ENCODE measurements at regions not wholly inside any gene's neighbourhood (a gene's known extent, or its start where the extent isn't known, plus 50 kb on each side); places are given as distances from the start of the nearest gene placed in this dataset.

DNA sequence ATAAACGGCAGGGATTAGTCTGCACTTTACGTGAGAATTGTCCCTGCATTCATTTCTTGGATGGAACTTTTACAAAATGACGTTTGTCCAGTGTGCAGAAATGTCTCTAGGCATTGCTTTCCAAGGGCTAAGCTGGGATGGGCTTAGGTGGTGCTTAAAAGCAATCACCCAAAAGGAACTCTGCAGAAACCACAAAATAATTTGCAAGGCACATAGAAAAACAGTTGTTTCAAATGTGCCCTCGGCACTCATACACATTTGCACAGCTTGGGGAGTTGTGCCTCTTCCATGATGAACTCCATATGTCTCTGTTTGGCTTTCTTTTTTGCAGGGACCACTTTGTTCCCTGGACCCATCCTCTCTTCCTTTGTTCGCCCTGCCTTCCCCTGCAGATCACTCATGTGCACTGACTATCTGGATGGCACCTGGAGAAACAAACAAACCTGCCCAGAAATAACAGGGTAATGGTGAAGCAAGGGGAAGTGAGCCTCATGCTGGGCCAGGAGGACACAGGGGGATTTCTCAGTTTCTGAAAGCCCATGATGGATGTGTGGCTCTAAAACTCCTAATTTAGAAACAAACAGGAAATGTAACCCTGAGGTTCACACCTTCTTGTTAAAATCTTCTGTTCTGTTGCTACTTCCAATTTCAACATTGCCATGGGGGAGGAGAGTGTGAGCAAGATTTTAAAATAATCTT is 150.2 kb downstream of the SNX19 start:
- intact Hi-C loops (cut with DNase I; ENCODE audit: low total_unique reads), result no loop called here
- H3K4me3 ChIP-seq (ENCODE audit: low read depth, poor library complexity, severe bottlenecking), result no peak overlapping the region
- DNase-seq (ENCODE audit: low spot score in 2 of 2), result no peak
- TF ChIP-seq CTCF (IDR thresholded peaks at IDR 0.05) (no peak), POLR2A (IDR thresholded peaks at IDR 0.05) (no peak)
- 43 to 63% methylated on average over 5 of the region's 5 CpGs for WGBS, 2 donors

DNA sequence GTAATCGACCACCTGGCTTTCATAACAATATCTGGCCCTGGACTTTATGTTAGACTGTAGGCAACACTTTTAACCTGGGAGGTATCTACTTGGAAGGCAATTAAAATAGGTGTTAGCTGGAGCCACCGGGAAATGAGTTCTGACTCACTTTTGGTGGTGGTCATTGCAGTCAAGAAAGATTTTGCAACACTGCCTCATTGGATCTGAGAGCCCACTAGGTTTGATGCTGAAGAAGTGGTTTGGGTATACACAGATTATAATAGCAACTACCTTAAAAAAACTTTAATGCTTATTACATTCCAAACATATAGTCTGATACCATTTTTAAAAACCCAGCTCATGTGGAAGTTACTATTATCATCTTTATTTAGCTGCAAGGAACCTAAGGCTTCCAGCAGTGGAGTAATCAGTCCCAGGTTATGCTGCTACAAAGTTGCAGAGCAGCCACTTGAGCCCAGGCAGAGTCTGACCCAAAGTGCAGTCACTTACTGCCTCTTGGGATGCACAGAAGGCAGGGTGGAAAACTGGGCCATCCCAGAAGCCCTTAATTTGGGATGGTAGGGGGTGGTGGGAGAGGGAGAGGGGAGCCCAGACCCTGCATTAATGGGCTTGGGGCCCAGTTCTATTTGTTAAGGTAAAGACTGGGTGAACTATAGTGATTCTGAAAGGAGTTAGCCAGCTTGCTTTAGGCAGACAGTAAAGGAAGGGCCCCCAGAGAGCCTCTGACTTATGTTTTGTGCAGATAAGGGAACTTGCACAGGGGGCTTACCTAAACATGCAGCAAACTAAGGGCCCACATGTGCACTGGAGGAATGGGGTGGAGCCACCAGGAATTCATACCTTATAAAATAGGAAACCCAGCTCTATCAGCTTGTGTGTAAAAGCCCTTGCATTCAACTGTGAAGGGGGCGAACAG is 149.4 kb downstream of the SNX19 start:
- WGBS, 2 donors, result 69 to 70% methylated on average over 3 of the region's 3 CpGs
- intact Hi-C loops (cut with DNase I; ENCODE audit: low total_unique reads), result no loop called here
- no peak for TF ChIP-seq POLR2A (IDR thresholded peaks at IDR 0.05)
- no peak for DNase-seq (ENCODE audit: low spot score in 2 of 2)
- no peak overlapping the region for H3K4me3 ChIP-seq (ENCODE audit: low read depth, poor library complexity, severe bottlenecking)

DNA sequence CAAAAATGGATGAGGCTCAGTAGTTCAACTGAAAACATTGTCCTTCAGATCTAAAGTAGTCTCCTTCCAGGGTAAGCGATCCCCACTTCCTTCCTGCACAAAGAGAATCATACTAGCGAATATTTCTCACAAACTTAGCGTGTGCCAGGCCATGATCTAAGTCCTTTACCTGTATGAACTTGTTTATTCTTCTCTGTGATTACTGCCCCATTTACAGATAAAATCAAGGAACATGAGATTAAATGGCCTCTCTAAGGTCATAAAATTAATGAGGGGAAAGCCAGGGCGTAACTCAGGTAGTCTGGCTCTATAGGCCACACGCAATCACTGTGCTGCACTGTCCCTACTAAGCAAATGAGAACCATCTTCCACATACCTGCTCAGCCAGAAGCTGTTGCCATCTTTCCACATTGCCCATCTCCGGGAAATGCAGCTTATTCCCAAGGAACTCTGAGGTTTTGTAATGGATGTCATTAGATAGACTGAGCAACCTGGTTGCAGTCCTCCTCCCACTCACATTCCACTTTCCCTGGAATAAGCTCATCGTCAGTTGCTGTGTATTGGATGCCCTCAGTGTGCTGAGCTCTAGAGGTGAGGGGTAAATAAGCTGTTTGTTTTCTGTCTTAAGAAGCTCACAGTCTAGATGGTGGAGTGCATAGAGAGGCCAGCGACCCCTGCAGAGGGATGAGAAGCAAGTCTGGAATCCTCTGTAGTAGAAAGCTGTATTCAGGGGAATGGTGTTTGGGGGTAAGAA is 146.3 kb downstream of the SNX19 start:
- 66 to 72% methylated on average over 8 of the region's 8 CpGs for WGBS, 2 donors
- intact Hi-C loops (cut with DNase I; ENCODE audit: low total_unique reads), result no loop called here
- no peak for DNase-seq (ENCODE audit: low spot score in 2 of 2)
- TF ChIP-seq POLR2A (IDR thresholded peaks at IDR 0.05), result no peak
- TF ChIP-seq CTCF (IDR thresholded peaks at IDR 0.05), result no peak
- H3K4me3 ChIP-seq (ENCODE audit: low read depth, poor library complexity, severe bottlenecking), result no peak overlapping the region

- no peak for TF ChIP-seq CTCF (IDR thresholded peaks at IDR 0.05)
- no peak for DNase-seq (ENCODE audit: low spot score in 2 of 2)
- 43 to 63% methylated on average over 7 of the region's 7 CpGs for WGBS, 2 donors
- H3K4me3 ChIP-seq (ENCODE audit: low read depth, poor library complexity, severe bottlenecking), result no peak overlapping the region
- intact Hi-C loops (cut with DNase I; ENCODE audit: low total_unique reads), result no loop called here
These were observed 144.6 kb downstream of the SNX19 start for GRCh38 chr11:130771708-130772107.

- intact Hi-C loops (cut with DNase I; ENCODE audit: low total_unique reads), result no loop called here
- WGBS, 2 donors, result 34 to 42% methylated on average over 6 of the region's 6 CpGs
- DNase-seq (ENCODE audit: low spot score in 2 of 2), result no peak
- H3K4me3 ChIP-seq (ENCODE audit: low read depth, poor library complexity, severe bottlenecking), result no peak overlapping the region
- TF ChIP-seq CTCF (IDR thresholded peaks at IDR 0.05) (no peak), POLR2A (IDR thresholded peaks at IDR 0.05) (no peak)
These were observed 143.7 kb downstream of the SNX19 start for GRCh38 chr11:130772266-130773227.
